HG03432 (cell line): ENCODE measurements at regions not wholly inside any gene's neighbourhood (a gene's known extent, or its start where the extent isn't known, plus 50 kb on each side); places are given as distances from the start of the nearest gene placed in this dataset.

Source experiments
- ATAC-seq: cut with Tn5 transposase; IDR thresholded peaks from one replicate; pipeline ENCODE4 v1.9.1; 2021; ENCODE audit warnings: mild to moderate bottlenecking, moderate library complexity; ENCODE audit not compliant: unreplicated experiment

DNA sequence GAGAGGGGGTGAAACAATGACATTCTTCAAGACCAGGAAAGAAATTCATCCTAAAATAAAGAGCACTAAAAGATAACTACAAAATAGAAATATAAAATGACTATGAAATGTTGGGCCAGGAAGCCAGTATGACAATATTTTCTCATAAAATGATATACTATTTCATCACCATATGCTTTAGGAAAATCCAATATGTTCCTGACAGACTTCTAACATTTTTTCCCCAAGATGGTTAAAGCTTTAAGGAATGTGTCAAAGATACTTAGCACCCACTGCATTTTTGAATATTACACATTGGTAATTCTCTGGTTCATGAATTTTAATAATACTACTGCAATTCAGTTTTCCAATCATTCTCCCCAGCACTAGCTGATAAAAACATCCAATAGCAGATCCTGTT, 87.7 kb upstream of the PLEKHG7 start:
- ATAC-seq: no peak

DNA sequence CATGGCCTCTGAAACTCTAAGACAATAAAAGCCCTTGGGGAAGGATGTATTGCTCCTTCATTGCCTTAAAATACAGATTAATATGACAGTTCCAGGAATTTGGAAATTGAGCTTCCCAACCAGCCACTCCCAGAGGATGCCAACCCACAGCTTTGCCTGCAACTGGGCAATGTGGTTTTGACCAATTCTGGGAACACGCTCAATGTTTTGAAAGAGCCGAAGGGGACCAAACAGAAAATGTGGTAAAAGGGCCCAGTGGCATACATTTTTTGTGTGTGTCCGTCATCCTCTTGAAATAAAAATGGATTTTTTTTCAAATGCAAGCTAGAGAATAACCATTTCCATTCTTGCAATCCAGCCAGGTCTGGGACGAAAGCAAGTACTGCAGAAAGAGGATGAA, 88.3 kb upstream of the PLEKHG7 start:
- ATAC-seq: no peak

DNA sequence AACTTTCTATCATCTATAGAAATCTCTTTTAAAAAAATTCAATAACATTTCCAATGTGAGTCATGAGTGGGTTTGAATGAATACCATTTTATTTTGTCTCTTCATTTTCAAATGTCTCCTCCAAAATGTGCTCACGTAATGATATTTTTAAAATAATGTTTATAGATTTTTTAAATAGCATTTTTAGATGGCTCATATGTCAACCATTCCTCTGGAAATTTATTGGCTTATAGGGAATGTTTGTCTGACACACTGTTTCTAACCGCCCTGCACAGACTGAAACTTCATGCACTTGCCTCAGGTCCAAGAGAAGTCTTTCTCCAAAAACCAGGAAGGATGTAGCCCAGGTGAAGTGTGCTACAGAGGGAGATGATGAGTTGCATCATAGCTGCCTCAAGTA, 88.8 kb upstream of the PLEKHG7 start:
- ATAC-seq: no peak

DNA sequence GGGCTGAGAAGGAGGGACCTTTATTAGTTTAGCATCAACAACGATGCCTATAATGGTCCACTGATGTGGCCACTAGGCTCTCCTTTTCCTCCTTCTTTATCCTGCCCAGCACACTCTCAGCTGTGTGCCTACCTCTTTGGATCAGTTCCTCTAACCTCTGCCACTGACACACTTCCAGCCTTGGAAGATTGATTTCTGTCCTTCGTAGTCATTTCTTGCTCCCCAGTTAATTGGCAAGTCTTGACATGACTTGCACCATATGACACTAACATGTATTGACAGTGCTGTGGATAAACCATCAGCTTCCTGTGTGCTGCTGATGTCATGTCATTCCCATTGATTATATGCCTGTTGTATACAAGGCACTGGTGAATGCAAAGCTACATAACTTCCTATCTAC, 90.2 kb upstream of the PLEKHG7 start:
- ATAC-seq: peak; percentile 51

DNA sequence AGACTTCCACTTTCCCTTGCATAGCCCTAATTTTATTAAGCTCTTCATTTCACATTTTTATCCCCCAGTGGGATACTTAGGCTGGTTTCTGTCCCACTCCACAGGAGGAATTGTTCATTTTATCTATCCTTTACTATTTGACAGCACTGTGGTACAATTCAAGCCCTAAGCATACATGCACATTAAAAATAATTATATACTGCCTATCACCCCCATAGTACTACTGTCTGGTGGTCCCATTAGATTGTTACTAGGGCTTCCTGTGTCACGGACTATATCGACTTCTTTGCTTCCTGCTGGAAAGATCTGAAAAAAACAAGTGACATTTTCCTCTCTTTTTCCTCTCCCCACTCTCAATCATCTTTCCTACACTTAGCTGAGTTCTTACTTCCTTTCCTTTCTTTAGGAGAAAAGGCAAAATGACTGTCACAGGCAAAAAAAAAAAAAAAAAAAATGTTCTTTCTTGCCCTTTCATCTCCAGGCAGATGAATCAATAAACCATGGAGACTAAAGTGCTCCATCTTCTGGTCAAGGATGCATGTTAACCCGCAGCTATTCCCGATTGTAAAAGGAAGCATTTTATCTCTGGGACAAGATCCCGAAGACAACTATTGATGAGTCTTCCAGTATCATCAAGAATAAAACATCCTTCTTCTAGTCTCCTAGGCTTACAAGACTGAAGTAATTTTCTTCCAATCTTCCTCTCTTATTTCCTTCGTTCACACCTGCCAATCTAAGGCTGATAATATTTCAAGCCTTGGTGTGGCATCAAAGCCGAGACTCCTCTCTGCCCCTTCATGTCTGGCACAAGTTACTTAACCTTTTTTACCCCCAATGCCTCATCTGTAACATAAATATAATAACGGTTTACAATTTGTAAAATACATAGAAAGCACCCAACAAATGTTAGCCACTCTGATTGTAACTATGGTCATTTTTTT, 94.4 kb upstream of the PLEKHG7 start:
- no peak for ATAC-seq

DNA sequence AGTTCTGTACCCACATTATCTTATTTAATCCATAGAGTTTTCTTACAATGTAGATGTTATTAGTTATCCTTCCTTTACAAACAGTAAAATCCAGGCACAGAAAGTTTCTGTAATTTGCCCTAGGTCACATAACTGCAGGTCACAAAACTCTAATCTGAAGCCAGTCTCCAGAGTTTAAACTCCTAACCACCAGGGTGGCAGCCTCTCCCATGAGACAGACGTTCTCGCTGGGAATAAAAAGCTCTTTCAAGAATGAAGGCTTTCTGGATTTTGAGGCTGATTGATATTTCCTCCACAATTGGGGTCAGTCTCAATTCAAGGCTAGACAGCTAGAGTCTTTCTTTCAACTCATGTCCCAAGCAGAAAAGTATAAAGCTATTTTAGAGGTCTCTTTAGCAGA, 95.8 kb upstream of the PLEKHG7 start:
- no peak for ATAC-seq

DNA sequence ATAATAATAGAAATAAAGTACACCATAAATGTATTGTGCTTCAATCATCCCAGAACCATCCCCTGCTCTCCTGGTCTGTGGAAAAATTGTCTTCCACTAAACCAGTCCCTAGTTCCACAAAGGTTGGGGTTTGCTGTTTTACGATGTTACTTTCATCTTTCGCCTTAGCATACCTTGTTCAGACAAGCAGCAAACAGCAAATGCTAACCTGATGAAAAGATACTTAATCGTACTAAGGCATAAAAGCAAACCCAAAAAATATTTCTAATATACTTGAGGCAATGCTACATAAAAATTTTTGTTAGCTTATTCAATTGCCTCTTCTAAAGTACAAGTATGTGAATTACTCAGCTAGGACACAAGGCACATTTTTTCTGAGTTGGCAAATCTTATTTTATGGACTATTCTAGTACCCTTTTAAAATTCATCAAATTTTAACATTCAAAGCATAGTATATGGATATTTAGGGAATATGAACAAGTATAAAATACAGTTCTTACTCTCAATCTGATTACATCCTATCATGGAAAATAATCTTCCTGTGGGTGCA, 97.1 kb upstream of the PLEKHG7 start:
- ATAC-seq: no peak

DNA sequence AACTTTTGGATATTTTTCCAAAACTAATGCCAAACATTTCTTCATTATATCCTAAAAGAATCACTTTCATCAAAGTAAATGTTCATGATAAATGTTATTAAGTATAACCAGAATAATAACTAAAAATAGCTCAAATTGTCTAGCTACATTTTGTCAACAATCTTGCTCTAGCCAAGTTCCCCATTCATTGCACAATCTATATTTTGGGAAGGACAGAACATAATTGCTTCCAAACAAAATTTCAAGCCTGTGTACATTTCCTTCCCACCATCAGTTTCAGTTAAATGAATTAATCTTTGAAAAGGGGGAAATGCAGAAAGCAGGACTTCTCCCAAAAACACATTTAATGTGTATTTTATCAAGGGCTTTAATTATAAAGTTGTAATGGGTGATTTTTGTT, 98.0 kb upstream of the PLEKHG7 start:
- ATAC-seq: no peak

DNA sequence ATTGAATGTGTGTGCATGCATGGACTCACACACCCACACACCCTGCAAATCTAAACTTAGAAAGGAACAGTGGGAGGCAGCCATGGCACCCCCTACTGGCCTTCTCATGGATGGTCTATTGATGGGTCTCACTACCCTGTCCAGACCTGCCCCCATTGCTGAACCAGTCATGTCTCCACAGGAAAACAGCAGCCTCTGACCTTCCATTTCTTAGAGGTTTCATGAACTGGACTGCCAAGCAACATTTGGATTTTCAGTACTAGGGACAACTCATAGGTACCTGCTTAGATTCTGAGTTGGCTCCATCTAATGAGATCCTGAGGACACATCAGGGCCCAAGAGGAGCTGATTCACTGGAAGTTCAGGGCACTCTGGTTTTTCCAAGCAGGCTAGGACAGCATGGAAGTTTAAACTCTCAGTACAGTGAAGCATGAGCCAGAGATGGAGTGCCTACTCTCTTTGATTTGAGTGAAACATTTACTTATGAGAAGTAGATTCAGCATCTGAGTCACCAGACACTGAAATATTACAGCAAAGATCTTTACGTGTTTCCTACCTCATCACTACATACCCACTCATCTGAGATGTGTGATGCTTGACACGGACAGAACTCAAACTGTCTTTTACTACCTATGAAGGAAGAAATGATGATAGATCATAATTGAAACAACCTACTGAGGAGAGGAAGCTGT, 98.9 kb upstream of the PLEKHG7 start:
- ATAC-seq: no peak

DNA sequence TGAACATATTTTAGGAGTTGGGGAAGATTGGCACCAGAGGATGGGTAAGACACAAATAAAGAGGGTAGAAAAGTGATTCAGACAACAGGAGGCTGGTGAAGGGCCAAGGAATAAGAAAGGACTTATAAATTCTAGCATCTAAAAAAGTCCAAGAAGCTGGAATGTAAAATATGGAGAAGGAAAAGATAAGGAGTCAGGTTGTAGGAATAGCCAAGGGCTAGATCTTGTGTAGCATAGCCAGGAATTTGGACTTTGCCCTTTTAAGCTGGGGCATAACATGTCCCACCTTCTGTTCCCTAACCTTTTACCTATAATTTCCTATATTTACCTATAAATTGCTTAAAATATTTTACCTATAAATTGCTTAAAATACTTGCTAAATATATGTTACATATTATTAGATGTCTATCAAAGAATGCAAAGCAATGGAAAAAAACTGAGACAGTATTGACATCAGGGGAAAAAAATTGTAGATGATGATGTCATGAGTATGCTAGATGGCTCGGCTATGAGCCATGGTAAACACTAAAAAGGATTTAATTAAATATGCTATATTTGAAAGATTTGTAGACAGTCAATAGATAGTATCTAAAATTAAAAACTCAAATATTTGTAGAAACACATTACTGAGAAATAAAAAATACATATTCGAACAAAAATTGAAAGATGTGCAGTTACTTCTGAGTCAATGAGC, 99.7 kb upstream of the PLEKHG7 start:
- ATAC-seq: no peak

DNA sequence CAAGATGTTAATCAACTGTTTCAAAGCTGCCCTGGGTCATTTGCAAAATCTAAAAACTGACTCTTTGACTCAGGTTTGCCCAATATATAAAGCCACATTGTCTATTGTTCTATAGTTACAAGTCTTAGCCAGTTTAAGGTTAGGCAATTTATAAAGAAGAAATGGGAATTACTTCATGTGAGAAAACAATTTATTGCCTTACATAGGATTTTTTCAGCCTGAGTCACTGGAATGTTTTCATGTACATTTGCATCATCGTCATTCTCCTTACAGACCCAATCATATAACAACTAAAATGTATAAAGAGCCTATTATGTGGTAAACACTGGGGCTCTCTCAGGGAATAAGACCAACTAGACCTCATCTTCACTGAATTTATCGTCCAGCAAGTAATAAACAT, 100.3 kb upstream of the PLEKHG7 start:
- no peak for ATAC-seq

DNA sequence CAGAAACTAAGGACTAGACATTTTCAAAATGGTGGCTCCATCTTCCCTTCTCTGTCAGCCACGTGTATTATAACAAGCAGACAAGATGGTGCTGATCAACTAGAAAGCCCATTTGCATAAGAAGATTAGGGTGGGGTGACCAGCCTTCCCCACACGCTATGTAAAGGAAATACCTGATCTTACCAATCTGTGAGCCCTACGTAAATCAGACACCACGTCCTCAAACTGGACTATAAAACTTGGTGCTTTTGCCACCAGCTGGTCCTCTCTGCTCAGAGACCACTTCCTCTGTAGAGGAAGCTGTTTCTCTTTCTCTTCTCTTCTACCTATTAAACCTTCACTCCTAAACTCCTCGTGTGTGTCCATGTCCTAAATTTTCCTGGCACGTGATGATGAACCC, 101.1 kb upstream of the PLEKHG7 start:
- no peak for ATAC-seq

DNA sequence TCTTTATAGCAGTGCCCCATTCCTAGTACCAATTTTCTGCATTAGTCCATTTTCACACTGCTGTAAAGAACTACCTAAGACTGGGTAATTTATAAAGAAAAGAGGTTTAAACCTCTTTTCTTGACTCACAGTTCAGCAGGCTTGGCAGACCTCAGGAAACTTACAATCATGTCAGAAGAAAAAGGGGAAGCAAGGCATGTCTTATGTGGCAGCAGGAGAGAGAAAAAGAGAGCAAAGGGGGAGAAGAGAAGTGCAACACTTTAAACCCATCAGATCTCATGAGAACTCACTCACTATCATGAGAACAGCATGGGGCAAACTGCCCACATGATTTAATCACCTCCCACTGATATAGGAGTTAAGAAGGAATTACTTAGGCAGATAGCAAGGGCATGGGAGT, 101.6 kb upstream of the PLEKHG7 start:
- no peak for ATAC-seq

DNA sequence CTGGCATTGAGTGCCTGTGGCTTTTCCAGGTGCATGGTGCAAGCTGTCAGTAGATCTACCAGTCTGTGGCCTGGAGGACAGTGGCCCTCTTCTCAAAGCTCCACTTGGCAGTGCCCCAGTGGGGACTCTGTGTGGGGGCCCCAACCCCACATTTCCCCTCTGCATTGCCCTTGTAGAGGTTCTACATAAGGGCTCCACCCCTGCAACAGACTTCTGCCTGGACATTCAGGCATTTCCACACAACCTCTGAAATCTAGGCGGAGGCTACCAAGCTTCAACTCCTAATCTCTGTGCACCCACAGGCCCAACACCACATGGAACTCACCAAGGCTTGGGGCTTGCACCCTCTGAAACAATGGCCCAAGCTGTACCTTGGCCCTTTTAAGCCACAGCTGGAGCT, 102.7 kb upstream of the PLEKHG7 start:
- no peak for ATAC-seq

DNA sequence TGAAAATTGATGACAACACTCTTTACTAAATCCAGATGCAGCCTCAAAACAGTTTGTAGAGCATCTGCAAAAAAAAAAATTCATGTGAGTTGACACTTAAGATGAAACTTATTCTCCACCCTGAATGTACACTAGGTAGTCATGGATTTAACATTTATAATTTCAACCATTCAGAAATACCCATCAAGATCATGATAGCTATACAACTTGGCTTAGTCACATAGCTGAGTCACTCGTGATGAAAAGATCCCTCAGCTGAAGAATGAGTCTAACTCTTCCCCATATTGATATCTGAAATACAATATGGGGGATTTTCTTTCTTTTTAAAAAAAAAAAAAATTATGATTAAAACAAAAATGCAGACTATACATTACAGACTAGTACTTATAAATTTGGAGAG, 104.8 kb upstream of the PLEKHG7 start:
- no peak for ATAC-seq

DNA sequence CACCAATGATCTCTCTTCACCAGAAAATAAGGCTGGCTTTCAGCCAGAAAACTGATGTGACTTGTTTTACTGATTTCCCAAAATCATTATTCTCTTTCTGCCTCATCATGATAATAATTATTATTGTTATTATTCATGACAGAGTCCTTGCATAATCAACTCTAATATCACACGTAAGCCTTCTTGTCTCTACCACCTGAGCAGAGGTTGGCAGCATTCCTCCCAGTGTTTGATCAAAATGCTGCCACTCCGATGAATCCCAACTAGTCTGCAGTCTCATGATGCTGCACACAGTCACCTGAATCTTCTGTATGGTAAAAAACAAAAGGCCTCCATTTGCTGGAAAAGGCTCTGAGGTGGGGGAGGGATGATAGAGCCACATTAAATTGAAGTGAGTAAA, 105.7 kb upstream of the PLEKHG7 start:
- ATAC-seq: no peak

DNA sequence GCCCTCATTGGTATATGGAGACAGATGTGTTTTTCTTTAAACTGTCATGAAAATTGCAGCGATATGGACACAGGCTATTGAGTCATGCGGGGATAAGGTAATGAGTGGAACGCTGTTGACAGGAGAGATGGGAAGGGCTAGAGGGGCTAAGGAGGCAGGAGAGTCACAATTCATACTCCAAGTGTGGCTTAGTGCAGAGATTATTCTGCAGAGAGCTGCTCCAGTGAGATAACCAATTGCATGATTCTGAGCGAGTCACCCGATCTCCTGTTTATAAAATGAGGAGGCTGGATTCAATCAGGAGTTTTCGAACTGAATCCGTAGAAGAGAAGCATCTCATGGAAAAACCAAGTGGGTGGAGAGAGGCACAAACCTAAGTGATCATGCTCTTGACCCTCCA, 106.4 kb upstream of the PLEKHG7 start:
- ATAC-seq: no peak

DNA sequence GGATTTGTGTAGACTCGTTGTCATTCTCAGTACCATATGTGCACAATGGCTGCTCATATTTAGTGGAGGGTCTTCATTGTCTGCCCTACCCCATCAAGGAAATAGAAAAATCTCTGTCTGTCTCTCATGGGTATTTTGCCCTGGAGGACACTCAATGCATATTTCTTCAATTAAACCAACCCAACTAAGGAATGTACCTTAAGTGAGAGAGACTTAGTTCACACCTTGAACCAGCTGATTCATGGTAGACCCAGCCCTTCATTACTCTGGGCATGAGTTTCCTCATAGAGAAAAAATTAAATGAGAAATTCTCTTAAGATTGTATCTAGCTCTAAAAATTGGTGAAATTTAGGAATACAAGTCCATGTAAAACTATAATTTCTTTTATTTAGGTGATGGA, 107.1 kb upstream of the PLEKHG7 start:
- no peak for ATAC-seq

DNA sequence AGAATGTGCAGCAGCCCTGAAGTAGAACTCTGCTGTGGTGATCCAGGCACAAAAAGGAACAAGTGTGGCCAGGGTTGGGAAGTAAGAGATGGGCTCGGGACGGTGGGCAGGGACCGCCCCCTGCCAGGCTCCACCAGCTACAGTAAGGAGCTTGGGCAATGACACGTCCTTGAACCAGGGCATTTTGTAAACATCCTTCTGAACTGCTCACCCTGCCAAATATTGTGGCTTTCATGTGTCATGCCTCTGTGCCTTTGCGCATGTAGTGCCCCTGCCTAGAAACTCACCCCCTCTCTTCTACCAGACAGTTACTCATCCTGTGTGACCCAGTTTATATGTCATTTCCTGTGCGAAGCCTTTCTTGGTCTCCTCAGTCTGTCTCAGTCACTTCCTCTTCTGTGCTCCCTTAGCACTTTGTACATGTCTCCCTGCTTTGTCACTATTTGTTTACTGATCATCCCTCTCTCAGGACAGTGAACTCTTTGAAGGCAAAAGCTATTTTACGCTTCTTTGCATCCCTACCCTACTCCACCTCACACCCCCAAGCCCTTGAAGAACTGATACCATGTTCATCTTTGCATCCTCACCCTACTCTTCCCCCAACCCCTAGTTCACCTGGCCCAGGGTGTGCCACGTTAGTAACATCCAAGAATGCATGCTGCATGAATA, 108.9 kb upstream of the PLEKHG7 start:
- ATAC-seq: peak; percentile 100

DNA sequence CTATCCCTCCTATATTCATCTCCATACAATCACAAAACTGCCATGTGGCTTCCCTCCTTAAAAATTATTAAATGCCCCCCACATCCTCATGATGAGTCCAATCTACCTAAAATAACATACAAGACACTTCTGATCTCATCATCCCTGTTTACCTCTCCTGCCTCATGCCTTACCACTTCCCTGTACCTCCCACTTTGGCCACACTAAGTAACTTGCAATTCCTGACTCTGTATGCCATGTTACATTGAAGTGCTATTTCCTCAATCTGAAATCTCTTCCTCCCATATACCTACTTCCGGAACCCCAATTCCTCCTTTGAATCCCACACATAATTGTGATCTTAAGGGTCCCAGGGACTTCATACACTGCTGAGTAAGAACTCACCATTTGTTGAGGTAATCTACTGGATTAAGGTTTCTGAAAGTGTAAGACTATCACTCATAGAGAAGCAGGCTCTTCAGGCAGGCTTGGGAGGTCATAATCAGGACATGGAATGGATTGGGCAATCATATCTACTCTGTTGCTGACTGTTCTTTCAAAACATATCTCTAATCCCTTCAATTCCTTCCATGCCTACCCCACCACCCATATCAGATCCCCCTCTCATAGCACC, 117.6 kb upstream of the PLEKHG7 start:
- ATAC-seq: no peak

DNA sequence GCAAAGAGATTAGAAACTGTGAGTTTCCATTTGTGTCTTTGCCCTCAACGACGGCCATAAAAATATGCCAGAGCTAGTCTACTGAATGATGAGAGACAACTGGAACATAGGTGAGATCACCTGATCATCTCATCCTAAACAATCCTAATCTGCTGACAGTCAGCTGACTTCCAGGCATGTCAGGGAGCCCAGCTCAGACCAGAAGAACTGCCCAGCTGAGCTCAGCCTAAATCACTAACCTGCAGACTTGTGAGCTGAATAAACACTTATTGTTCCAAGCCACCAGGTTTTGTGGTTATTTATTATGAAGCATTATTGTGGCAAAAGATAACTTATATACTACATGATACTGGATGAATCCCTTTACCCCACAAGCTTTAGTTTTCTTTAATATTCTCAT, 118.9 kb upstream of the PLEKHG7 start:
- no peak for ATAC-seq
